ENCODE measurements at regions not wholly inside any gene's neighbourhood (a gene's known extent, or its start where the extent isn't known, plus 50 kb on each side); places are given as distances from the start of the nearest gene placed in this dataset.

GRCh38 chr10:129279446-129280154 lies 187.4 kb upstream of the MGMT start:
- TF ChIP-seq CTCF (IDR thresholded peaks at IDR 0.05; ENCODE audit: insufficient read depth, low read depth, low read length, missing control alignments): no peak
- H3K4me3 ChIP-seq (ENCODE audit: low read depth, low read length): no peak overlapping the region
- no peak for DNase-seq (ENCODE audit: low read depth)

GRCh38 chr10:129280155-129280502 lies 186.9 kb upstream of the MGMT start:
- no peak for TF ChIP-seq CTCF (IDR thresholded peaks at IDR 0.05; ENCODE audit: insufficient read depth, low read depth, low read length, missing control alignments)
- no peak for DNase-seq (ENCODE audit: low read depth)
- H3K4me3 ChIP-seq (ENCODE audit: low read depth, low read length): no peak overlapping the region

- no peak for TF ChIP-seq CTCF (IDR thresholded peaks at IDR 0.05; ENCODE audit: insufficient read depth, low read depth, low read length, missing control alignments)
- DNase-seq (ENCODE audit: low read depth): no peak
- H3K4me3 ChIP-seq (ENCODE audit: low read depth, low read length): no peak overlapping the region
Measured at GRCh38 chr10:129280908-129281586, 186.0 kb upstream of the MGMT start.

- DNase-seq (ENCODE audit: low read depth): no peak
- no peak overlapping the region for H3K4me3 ChIP-seq (ENCODE audit: low read depth, low read length)
- no peak for TF ChIP-seq CTCF (IDR thresholded peaks at IDR 0.05; ENCODE audit: insufficient read depth, low read depth, low read length, missing control alignments)
Measured at GRCh38 chr10:129285459-129285858, 181.6 kb upstream of the MGMT start.

- DNase-seq (ENCODE audit: low read depth): no peak
- TF ChIP-seq CTCF (IDR thresholded peaks at IDR 0.05; ENCODE audit: insufficient read depth, low read depth, low read length, missing control alignments): no peak
- H3K4me3 ChIP-seq (ENCODE audit: low read depth, low read length): no peak overlapping the region
Measured at GRCh38 chr10:129288999-129289584, 177.9 kb upstream of the MGMT start.

- no peak for TF ChIP-seq CTCF (IDR thresholded peaks at IDR 0.05; ENCODE audit: insufficient read depth, low read depth, low read length, missing control alignments)
- no peak overlapping the region for H3K4me3 ChIP-seq (ENCODE audit: low read depth, low read length)
- DNase-seq (ENCODE audit: low read depth): no peak
Measured at GRCh38 chr10:129293991-129294700, 172.9 kb upstream of the MGMT start.

All from GM12865 (cell line).